ENCODE measurements at regions not wholly inside any gene's neighbourhood (a gene's known extent, or its start where the extent isn't known, plus 50 kb on each side); places are given as distances from the start of the nearest gene placed in this dataset.

GRCh38 chr2:78383576-78383975, 641.9 kb upstream of the REG3G start:
- intact Hi-C loops (cut with DNase I; ENCODE audit: low total_unique reads) = no loop called here

GRCh38 chr2:78397198-78397597, 628.3 kb upstream of the REG3G start:
- Histone ChIP-seq H3K27me3 (no peaks in the 10 kb centered on the region), H3K27ac (no peak overlapping the region), H3K36me3 (no peaks in the 10 kb centered on the region), H3K4me3 (no peak overlapping the region), H3K4me1 (no peaks in the 10 kb centered on the region), H3K9me3 (no peaks in the 10 kb centered on the region)
- no peak for ATAC-seq
- TF ChIP-seq POLR2A (IDR thresholded peaks at IDR 0.05) (no peak), CTCF (IDR thresholded peaks at IDR 0.05 in 4 of 5, conservative IDR thresholded peaks at IDR 0.05 in 1 of 5) (no peak)
- in situ Hi-C loops (cut with MboI; ENCODE audit: low sequenced_read_pairs in 4 of 4) (no loop called here), intact Hi-C loops (cut with DNase I; ENCODE audit: low total_unique reads) (no loop called here)
- no peak for DNase-seq

More at GRCh38 chr2:78383576-78383975, 641.9 kb upstream of the REG3G start:
- H3K9me3 ChIP-seq = peaks cover 0 to 3% (median 0%) of the 10 kb centered on the region in 3 donors
- H3K27ac ChIP-seq = no peak overlapping the region
- H3K27me3 ChIP-seq = no peaks in the 10 kb centered on the region
- H3K4me1 ChIP-seq = no peaks in the 10 kb centered on the region
- DNase-seq (no peak), ATAC-seq (no peak)
- no peak overlapping the region for H3K4me3 ChIP-seq
- H3K36me3 ChIP-seq = no peaks in the 10 kb centered on the region
- in situ Hi-C loops (cut with MboI; ENCODE audit: low sequenced_read_pairs in 4 of 4) = no loop called here
- TF ChIP-seq POLR2A (IDR thresholded peaks at IDR 0.05) (no peak), CTCF (IDR thresholded peaks at IDR 0.05 in 4 of 5, conservative IDR thresholded peaks at IDR 0.05 in 1 of 5) (no peak)

GRCh38 chr2:78407960-78408794, 617.3 kb upstream of the REG3G start:
- H3K4me1 ChIP-seq = no peaks in the 10 kb centered on the region
- no peaks in the 10 kb centered on the region for H3K27me3 ChIP-seq
- ATAC-seq = no peak
- no peak overlapping the region for H3K4me3 ChIP-seq
- H3K27ac ChIP-seq = no peak overlapping the region
- intact Hi-C loops (cut with DNase I; ENCODE audit: low total_unique reads) = no loop called here
- in situ Hi-C loops (cut with MboI; ENCODE audit: low sequenced_read_pairs in 4 of 4) = no loop called here
- TF ChIP-seq POLR2A (IDR thresholded peaks at IDR 0.05) (no peak), CTCF (IDR thresholded peaks at IDR 0.05 in 4 of 5, conservative IDR thresholded peaks at IDR 0.05 in 1 of 5) (no peak)
- DNase-seq = no peak
- no peaks in the 10 kb centered on the region for H3K9me3 ChIP-seq
- H3K36me3 ChIP-seq = no peaks in the 10 kb centered on the region

GRCh38 chr2:78408795-78409118, 616.7 kb upstream of the REG3G start:
- no peak for TF ChIP-seq POLR2A (IDR thresholded peaks at IDR 0.05)
- TF ChIP-seq CTCF (IDR thresholded peaks at IDR 0.05 in 4 of 5, conservative IDR thresholded peaks at IDR 0.05 in 1 of 5) = no peak
- Histone ChIP-seq H3K9me3 (no peaks in the 10 kb centered on the region), H3K27ac (no peak overlapping the region), H3K4me3 (no peak overlapping the region), H3K4me1 (no peaks in the 10 kb centered on the region), H3K36me3 (no peaks in the 10 kb centered on the region), H3K27me3 (no peaks in the 10 kb centered on the region)
- in situ Hi-C loops (cut with MboI; ENCODE audit: low sequenced_read_pairs in 4 of 4) = no loop called here
- no peak for DNase-seq
- no peak for ATAC-seq
- intact Hi-C loops (cut with DNase I; ENCODE audit: low total_unique reads) = no loop called here

GRCh38 chr2:78411303-78411702, 614.2 kb upstream of the REG3G start:
- intact Hi-C loops (cut with DNase I; ENCODE audit: low total_unique reads) (no loop called here), in situ Hi-C loops (cut with MboI; ENCODE audit: low sequenced_read_pairs in 4 of 4) (no loop called here)

More at GRCh38 chr2:78411303-78411702, 614.2 kb upstream of the REG3G start:
- Histone ChIP-seq H3K4me3 (no peak overlapping the region), H3K4me1 (no peaks in the 10 kb centered on the region), H3K27me3 (no peaks in the 10 kb centered on the region), H3K27ac (no peak overlapping the region), H3K36me3 (no peaks in the 10 kb centered on the region), H3K9me3 (no peaks in the 10 kb centered on the region)
- TF ChIP-seq POLR2A (IDR thresholded peaks at IDR 0.05) (no peak), CTCF (IDR thresholded peaks at IDR 0.05 in 4 of 5, conservative IDR thresholded peaks at IDR 0.05 in 1 of 5) (no peak)
- no peak for DNase-seq
- ATAC-seq = no peak
